HEK293 (cell line): ENCODE measurements at regions not wholly inside any gene's neighbourhood (a gene's known extent, or its start where the extent isn't known, plus 50 kb on each side); places are given as distances from the start of the nearest gene placed in this dataset.

Experiments used
- CTCF ChIA-PET: fragments of 350-600 bp; formaldehyde crosslinking; extraction: SDS; loops from one replicate; lab custom pipeline; 2021; ENCODE audit warnings: antibody characterized with exemption; lab: Yijun Ruan, JAX
- POLR2A ChIA-PET: fragments of 300-600 bp; formaldehyde crosslinking; extraction: SDS; loops from one replicate; lab custom pipeline; 2020; ENCODE audit warnings: antibody characterized with exemption, inconsistent platforms; lab: Yijun Ruan, JAX
- H3K27ac ChIP-seq: fragments of 200-500 bp; sonication (Bioruptor generic); 2 replicates; pipeline ENCODE4 v1.5.1; 2014; ENCODE audit warnings: low read depth, low read length, control low read depth, inconsistent platforms; ENCODE audit errors: extremely low read depth
- H3K36me3 ChIP-seq, 2 experiments: fragments of 200-500 bp in 1 of 2; sonication (Bioruptor generic) in 1 of 2; 1 replicate in 1 of 2; 2 replicates in 1 of 2; pipeline ENCODE4 v1.5.1; 2014 to 2017; ENCODE audit warnings: inconsistent platforms in 2 of 2, low read length in 2 of 2; ENCODE audit not compliant: control insufficient read depth in 2 of 2, insufficient read depth in 1 of 2
- H3K4me1 ChIP-seq: fragments of 200-500 bp; sonication (Bioruptor generic); 2 replicates; pipeline ENCODE4 v1.5.1; 2014; ENCODE audit warnings: mild to moderate bottlenecking, low read length, inconsistent platforms; ENCODE audit not compliant: control insufficient read depth, insufficient read depth
- H3K4me3 ChIP-seq: 2 replicates; pipeline ENCODE4 v1.5.1; 2011; ENCODE audit warnings: low read depth, mild to moderate bottlenecking, control low read depth, low read length, moderate library complexity
- H3K9me3 ChIP-seq: fragments of 200-500 bp; sonication (Bioruptor generic); 2 replicates; pipeline ENCODE4 v1.5.1; 2014; ENCODE audit warnings: low read depth, low read length, inconsistent platforms; ENCODE audit not compliant: control insufficient read depth, insufficient read depth
- OSR2 ChIP-seq: fragments of 450-650 bp; formaldehyde crosslinking; IDR thresholded peaks from 2 replicates; pipeline ENCODE4 v1.5.1; 2016; ENCODE audit warnings: missing biosample characterization, missing genetic modification characterization
- PRDM1 ChIP-seq: fragments of 450-650 bp; formaldehyde crosslinking; IDR thresholded peaks from 2 replicates; pipeline ENCODE4; 2016; ENCODE audit warnings: missing biosample characterization, missing genetic modification characterization
- RBAK ChIP-seq: fragments of 450-650 bp; formaldehyde crosslinking; IDR thresholded peaks from 2 replicates; pipeline ENCODE4 v1.5.1; 2016; ENCODE audit warnings: missing biosample characterization, missing genetic modification characterization
- SP3 ChIP-seq: fragments of 450-650 bp; formaldehyde crosslinking; IDR thresholded peaks from 2 replicates; pipeline ENCODE4 v1.5.1; 2016; ENCODE audit warnings: missing biosample characterization, missing genetic modification characterization
- ZBTB49 ChIP-seq: fragments of 450-650 bp; formaldehyde crosslinking; IDR thresholded peaks from 2 replicates; pipeline ENCODE4 v1.5.1; 2016; ENCODE audit warnings: missing biosample characterization, missing genetic modification characterization, low read depth
- ZNF169 ChIP-seq: fragments of 450-650 bp; formaldehyde crosslinking; IDR thresholded peaks from 2 replicates; pipeline ENCODE4 v1.5.1; 2016; ENCODE audit warnings: missing biosample characterization, missing genetic modification characterization
- ZNF24 ChIP-seq: fragments of 450-650 bp; formaldehyde crosslinking; IDR thresholded peaks from 2 replicates; pipeline ENCODE4 v1.5.1; 2016; ENCODE audit warnings: missing biosample characterization, missing genetic modification characterization
- ZNF341 ChIP-seq: fragments of 450-650 bp; formaldehyde crosslinking; IDR thresholded peaks from 2 replicates; pipeline ENCODE4; 2016; ENCODE audit warnings: low read depth, missing biosample characterization, missing genetic modification characterization
- ZNF362 ChIP-seq: fragments of 450-650 bp; formaldehyde crosslinking; IDR thresholded peaks from 2 replicates; pipeline ENCODE4 v1.5.1; 2016; ENCODE audit warnings: missing biosample characterization, missing genetic modification characterization
- ZNF416 ChIP-seq: fragments of 450-650 bp; formaldehyde crosslinking; IDR thresholded peaks from 2 replicates; pipeline ENCODE4 v1.5.1; 2016; ENCODE audit warnings: missing biosample characterization, missing genetic modification characterization
- ZNF433 ChIP-seq: fragments of 450-650 bp; formaldehyde crosslinking; IDR thresholded peaks from 2 replicates; pipeline ENCODE4 v1.5.1; 2016; ENCODE audit warnings: missing biosample characterization, missing genetic modification characterization, low read depth
- ZNF529 ChIP-seq: fragments of 450-650 bp; formaldehyde crosslinking; IDR thresholded peaks from 2 replicates; pipeline ENCODE4 v1.5.1; 2017; ENCODE audit warnings: missing genetic modification characterization, missing biosample characterization; ENCODE audit not compliant: insufficient replicate concordance
- ZNF571 ChIP-seq: fragments of 450-650 bp; formaldehyde crosslinking; IDR thresholded peaks from 2 replicates; pipeline ENCODE4 v1.5.0; 2017; ENCODE audit warnings: missing biosample characterization, missing genetic modification characterization
- ZNF707 ChIP-seq: fragments of 450-650 bp; formaldehyde crosslinking; IDR thresholded peaks from 2 replicates; pipeline ENCODE4 v1.5.1; 2016; ENCODE audit warnings: missing biosample characterization, missing genetic modification characterization
- ZNF791 ChIP-seq: fragments of 450-650 bp; formaldehyde crosslinking; IDR thresholded peaks from 2 replicates; pipeline ENCODE4 v1.5.1; 2016; ENCODE audit warnings: missing biosample characterization, missing genetic modification characterization
- TF ChIP-seq, protein P1 (sequence below): fragments of 450-650 bp; formaldehyde crosslinking; IDR thresholded peaks from 2 replicates; pipeline ENCODE4 v1.5.1; 2016; ENCODE audit warnings: missing biosample characterization, missing genetic modification characterization
- TF ChIP-seq, protein P2 (sequence below): fragments of 450-650 bp; formaldehyde crosslinking; conservative IDR thresholded peaks from 2 replicates; pipeline ENCODE4 v1.5.1; 2016; ENCODE audit warnings: low read depth, missing biosample characterization, missing genetic modification characterization
- TF ChIP-seq, protein P3 (sequence below): fragments of 450-650 bp; formaldehyde crosslinking; IDR thresholded peaks from 2 replicates; pipeline ENCODE4 v1.5.1; 2016; ENCODE audit warnings: missing biosample characterization, missing genetic modification characterization, low read depth

- ChIA-PET POLR2A (no interaction called here), CTCF (no interaction called here)
- H3K4me1 ChIP-seq = no peaks in the 10 kb centered on the region
- no peak for TF ChIP-seq ZNF341 (tag by site-specific recombination)
- TF ChIP-seq ZNF707 (tag by site-specific recombination) = no peak
- no peak for TF ChIP-seq ZNF529 (tag by site-specific recombination)
- TF ChIP-seq ZNF169 (tag by site-specific recombination) = no peak
- no peak for TF ChIP-seq SP3 (tag by site-specific recombination)
- H3K4me3 ChIP-seq = no peak overlapping the region
- H3K27ac ChIP-seq = no peak overlapping the region
- H3K9me3 ChIP-seq = no peaks in the 10 kb centered on the region
- no peaks in the 10 kb centered on the region for H3K36me3 ChIP-seq
Measured at GRCh38 chr11:115996808-115997188, 492.6 kb upstream of the CADM1 start.

GRCh38 chr11:115996125-115996807, 492.1 kb upstream of the CADM1 start:
- no peaks in the 10 kb centered on the region for H3K4me1 ChIP-seq

More at GRCh38 chr11:115996125-115996807, 492.1 kb upstream of the CADM1 start:
- no peaks in the 10 kb centered on the region for H3K36me3 ChIP-seq
- H3K9me3 ChIP-seq = no peaks in the 10 kb centered on the region
- H3K27ac ChIP-seq = no peak overlapping the region
- H3K4me3 ChIP-seq = no peak overlapping the region
- CTCF ChIA-PET = no interaction called here
- TF ChIP-seq ZNF791 (tag by site-specific recombination) = no peak
- TF ChIP-seq, protein P1, sequence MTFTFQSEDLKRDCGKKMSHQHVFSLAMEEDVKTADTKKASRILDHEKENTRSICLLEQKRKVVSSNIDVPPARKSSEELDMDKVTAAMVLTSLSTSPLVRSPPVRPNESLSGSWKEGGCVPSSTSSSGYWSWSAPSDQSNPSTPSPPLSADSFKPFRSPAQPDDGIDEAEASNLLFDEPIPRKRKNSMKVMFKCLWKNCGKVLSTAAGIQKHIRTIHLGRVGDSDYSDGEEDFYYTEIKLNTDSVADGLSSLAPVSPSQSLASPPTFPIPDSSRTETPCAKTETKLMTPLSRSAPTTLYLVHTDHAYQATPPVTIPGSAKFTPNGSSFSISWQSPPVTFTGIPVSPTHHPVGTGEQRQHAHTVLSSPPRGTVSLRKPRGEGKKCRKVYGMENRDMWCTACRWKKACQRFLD (tag by site-specific recombination) = no peak
- TF ChIP-seq OSR2 (tag by site-specific recombination) = no peak
- TF ChIP-seq ZBTB49 (tag by site-specific recombination) = no peak
- TF ChIP-seq ZNF433 (tag by site-specific recombination) = no peak
- no peak for TF ChIP-seq ZNF362
- TF ChIP-seq ZNF24 (tag by site-specific recombination) = no peak
- TF ChIP-seq, protein P2, sequence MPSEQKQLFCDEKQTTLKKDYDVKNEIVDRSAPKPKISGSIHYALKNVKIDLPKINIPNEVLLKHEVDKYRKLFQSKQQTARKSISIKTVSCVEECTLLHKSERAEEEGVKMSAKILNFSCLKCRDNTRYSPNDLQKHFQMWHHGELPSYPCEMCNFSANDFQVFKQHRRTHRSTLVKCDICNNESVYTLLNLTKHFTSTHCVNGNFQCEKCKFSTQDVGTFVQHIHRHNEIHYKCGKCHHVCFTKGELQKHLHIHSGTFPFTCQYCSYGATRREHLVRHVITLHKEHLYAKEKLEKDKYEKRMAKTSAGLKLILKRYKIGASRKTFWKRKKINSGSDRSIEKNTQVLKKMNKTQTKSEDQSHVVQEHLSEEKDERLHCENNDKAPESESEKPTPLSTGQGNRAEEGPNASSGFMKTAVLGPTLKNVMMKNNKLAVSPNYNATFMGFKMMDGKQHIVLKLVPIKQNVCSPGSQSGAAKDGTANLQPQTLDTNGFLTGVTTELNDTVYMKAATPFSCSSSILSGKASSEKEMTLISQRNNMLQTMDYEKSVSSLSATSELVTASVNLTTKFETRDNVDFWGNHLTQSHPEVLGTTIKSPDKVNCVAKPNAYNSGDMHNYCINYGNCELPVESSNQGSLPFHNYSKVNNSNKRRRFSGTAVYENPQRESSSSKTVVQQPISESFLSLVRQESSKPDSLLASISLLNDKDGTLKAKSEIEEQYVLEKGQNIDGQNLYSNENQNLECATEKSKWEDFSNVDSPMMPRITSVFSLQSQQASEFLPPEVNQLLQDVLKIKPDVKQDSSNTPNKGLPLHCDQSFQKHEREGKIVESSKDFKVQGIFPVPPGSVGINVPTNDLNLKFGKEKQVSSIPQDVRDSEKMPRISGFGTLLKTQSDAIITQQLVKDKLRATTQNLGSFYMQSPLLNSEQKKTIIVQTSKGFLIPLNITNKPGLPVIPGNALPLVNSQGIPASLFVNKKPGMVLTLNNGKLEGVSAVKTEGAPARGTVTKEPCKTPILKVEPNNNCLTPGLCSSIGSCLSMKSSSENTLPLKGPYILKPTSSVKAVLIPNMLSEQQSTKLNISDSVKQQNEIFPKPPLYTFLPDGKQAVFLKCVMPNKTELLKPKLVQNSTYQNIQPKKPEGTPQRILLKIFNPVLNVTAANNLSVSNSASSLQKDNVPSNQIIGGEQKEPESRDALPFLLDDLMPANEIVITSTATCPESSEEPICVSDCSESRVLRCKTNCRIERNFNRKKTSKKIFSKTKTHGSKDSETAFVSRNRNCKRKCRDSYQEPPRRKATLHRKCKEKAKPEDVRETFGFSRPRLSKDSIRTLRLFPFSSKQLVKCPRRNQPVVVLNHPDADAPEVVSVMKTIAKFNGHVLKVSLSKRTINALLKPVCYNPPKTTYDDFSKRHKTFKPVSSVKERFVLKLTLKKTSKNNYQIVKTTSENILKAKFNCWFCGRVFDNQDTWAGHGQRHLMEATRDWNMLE (tag by site-specific recombination) = no peak
- TF ChIP-seq RBAK (tag by site-specific recombination) = no peak
- no peak for TF ChIP-seq ZNF416 (tag by site-specific recombination)
- no peak for TF ChIP-seq ZNF571 (tag by site-specific recombination)
- TF ChIP-seq PRDM1 (tag by site-specific recombination) = no peak
- no peak for TF ChIP-seq ZNF529 (tag by site-specific recombination)
- TF ChIP-seq, protein P3, sequence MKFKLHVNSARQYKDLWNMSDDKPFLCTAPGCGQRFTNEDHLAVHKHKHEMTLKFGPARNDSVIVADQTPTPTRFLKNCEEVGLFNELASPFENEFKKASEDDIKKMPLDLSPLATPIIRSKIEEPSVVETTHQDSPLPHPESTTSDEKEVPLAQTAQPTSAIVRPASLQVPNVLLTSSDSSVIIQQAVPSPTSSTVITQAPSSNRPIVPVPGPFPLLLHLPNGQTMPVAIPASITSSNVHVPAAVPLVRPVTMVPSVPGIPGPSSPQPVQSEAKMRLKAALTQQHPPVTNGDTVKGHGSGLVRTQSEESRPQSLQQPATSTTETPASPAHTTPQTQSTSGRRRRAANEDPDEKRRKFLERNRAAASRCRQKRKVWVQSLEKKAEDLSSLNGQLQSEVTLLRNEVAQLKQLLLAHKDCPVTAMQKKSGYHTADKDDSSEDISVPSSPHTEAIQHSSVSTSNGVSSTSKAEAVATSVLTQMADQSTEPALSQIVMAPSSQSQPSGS (tag by site-specific recombination) = no peak
- POLR2A ChIA-PET = no interaction called here
